Superior temporal gyrus (tissue), 1 donor: ENCODE measurements at regions not wholly inside any gene's neighbourhood (a gene's known extent, or its start where the extent isn't known, plus 50 kb on each side); places are given as distances from the start of the nearest gene placed in this dataset.

ENCODE experiments used
- DNase-seq: peaks from one replicate; pipeline ENCODE4 v3.0.0-alpha.2; 2016; ENCODE audit errors: extremely low spot score

GRCh38 chr16:5381481-5381880 lies 283.9 kb upstream of the EEF2KMT start:
- DNase-seq, result no peak

DNA sequence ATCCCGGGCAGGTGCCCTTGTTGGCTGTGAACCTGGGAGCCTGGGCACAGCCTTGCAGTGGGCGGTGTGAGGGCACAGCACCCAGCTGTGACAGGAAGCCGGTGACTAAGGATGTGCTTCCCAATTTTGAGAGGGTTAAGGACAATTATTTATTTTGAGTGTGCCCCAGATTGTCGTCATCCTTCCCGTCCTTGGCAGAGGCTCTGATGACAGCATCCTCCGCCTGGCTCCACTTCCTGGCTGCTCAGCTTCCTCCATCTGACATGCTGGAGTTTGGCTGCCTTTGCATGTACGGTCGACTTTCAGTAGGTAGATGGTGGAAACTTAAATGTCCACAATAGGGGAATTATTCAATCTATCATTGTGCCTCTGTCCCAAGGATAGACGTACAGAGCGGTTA lies 282.4 kb upstream of the EEF2KMT start:
- peak; percentile 28 for DNase-seq

GRCh38 chr16:5378531-5378930 lies 280.9 kb upstream of the EEF2KMT start:
- DNase-seq, result no peak

- no peak for DNase-seq
Observed at GRCh38 chr16:5377280-5377898, 279.8 kb upstream of the EEF2KMT start.

DNA sequence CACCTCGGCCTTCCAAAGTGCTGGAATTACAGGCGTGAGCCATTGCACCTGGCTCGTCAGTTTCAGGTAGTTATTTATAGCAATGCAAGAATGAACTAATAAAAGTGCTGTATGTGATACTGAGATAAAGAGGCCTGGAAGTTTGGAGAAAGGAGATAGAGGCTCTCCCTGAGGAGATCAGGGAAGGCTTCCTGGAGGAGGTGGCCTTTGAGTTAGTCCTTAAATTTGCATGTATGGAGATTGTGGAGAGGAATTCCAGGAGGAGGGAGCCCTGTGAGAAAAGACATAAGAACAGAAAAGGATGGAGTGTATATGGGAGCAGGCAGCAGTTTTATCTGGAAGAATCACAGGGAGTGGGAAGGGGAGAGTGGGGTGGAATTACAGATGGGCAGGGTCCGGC lies 276.6 kb upstream of the EEF2KMT start:
- DNase-seq, result no peak

- DNase-seq, result no peak
Observed at GRCh38 chr16:5367951-5368350, 270.4 kb upstream of the EEF2KMT start.

DNA sequence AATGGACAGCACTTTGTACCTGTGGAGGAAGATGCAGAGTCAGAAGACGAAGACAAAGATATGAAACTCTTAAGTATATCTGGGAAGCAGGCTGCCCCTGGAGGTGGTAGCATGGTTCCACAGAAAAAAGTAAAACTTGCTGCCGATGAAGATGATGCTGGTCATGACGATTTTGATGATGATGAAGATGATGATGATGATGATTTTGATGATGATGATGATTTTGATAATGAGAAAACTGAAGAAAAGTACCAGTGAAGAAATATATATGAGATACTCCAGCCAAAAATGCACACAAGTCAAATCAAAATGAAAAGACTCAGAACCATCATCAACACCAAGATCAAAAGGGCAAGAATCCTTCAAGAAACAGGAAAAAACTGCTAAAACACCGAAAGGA lies 268.5 kb upstream of the EEF2KMT start:
- no peak for DNase-seq

DNA sequence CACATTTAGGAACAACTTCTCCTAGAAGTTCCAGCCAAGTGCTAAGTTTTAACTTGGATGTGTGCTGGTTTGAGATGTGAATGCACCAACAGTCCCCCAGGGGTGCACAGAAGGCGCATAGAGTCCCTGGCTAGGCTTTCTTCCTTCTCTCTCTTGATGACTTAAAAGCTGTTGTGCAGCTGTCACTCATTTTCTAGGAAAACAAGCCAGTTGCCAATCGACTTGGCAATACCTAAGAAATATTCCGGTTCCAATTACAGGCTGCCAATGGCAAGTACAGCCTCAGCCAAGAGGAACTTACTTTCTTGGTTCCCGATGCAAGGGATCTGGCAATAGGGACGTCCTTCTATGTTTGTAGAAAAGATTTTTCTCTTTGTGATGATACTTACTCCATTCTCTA lies 266.6 kb upstream of the EEF2KMT start:
- no peak for DNase-seq

DNA sequence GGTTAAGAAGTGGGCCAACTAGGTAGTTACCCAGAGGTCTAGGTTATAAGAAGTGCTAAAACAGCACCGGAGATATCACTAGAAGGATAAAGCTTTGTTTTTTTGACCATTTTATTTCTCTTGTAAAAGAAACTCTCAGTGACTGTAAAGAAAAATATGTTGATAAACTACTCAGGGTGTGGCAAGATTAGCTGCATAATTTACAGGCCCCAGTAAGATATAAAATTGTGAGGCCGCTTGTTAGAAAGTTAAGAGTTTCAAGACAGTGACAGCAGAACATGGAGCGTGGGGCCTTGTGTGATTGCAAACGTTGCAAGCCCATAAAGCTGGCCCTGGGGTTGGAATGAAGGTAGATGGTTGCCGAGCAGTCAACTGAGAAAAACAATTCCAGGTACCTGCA lies 263.7 kb upstream of the EEF2KMT start:
- no peak for DNase-seq

- DNase-seq, result no peak
Observed at GRCh38 chr16:5354645-5355044, 257.1 kb upstream of the EEF2KMT start.

DNA sequence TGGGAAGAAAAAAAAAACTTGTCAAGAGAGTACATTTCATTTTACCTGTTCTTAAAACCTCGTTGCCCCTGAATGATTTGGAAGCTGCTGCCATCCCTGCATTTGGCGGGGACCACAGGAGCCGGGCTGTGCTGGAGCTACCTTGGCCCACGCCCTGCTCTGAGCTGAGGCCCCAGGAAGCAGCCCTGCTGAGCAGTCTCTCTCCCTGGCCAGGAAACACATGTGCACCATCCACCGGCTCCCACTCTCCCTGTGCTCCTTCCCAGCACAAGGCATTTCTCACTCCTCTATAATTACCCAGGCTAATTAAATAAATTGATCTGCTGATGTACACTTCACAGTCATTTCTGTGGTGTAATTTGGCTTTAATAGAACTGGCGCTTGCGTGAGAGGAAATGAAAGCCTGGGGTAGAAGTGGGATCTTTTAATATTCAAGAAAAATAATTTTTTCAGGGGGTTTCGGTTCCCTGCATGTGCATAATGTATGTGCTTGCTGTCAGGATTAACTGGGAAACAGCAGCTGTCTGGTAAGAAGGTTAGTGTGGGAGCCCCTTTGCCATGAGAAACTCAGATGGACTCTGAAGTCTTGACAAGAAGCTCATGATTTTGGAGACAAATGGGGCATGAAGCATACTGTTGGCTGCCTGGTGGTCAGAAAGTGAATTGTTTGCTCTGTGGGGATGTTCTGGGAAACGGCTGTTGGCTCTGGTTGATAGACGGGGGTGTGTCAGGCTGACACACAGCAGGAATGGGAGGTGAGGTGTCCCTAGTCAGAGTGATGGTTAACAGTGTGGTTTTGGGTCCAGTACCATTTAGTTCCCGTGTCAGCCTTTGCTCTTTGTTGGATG lies 252.3 kb upstream of the EEF2KMT start:
- no peak for DNase-seq

- no peak for DNase-seq
Observed at GRCh38 chr16:5349101-5349500, 251.5 kb upstream of the EEF2KMT start.

DNA sequence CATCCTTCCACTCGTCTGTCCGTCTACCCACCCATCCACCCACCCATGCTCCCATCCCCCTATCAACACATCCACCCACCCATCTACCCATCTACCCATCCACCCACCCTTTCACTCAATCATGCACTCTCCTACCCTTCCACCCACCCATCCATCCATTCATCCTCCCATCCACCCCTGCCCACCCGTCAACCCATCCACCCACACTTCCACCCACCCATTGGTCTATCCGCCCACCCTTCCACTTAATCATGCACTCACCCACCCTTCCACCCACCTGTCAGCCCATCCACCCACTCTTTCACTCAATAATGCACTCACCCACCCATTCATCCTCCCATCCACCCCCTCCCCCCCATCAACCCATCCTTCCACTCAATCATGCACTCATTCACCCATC lies 250.0 kb upstream of the EEF2KMT start:
- no peak for DNase-seq

GRCh38 chr16:5336941-5337340 lies 239.3 kb upstream of the EEF2KMT start:
- DNase-seq, result no peak

GRCh38 chr16:5333991-5334390 lies 236.4 kb upstream of the EEF2KMT start:
- no peak for DNase-seq

DNA sequence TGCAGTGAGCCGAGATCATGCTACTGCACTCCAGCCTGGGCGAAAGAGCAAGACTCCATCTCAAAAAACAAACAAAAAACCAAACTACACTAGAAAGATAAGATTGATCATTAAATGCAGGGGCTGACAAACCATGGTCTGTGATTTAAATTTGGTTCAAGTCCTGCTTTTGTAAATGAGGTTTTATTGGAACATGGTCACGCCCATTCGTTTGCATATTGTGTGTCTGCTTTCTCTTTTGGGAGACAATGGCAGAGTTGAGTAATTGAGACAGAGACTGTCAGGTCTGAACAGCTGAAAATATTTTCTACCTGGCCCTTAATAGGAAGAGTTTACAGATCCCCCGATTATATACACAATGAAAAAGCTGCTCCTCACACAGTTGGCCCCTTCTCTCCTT lies 235.5 kb upstream of the EEF2KMT start:
- no peak for DNase-seq

GRCh38 chr16:5330058-5330457 lies 232.5 kb upstream of the EEF2KMT start:
- no peak for DNase-seq

- no peak for DNase-seq
Observed at GRCh38 chr16:5328546-5328945, 231.0 kb upstream of the EEF2KMT start.

DNA sequence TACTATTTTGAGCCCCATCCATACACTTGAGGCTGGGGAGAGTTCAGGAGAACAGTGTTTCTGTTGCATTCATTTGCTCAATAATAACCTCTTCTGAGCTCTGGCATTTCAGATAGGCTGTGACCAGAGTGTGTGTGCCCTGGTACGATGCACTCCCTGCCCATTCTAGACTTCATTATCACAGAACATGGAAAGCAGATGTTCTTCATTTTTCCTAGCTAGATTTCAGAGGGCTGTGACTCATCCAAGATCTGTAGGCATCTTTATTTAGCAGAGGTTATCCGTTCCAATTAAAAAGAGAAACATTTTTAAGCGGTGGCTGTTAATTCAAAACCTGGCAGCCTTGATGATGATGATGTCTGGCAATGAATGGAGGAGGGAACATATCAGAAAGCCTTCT lies 228.8 kb upstream of the EEF2KMT start:
- no peak for DNase-seq

DNA sequence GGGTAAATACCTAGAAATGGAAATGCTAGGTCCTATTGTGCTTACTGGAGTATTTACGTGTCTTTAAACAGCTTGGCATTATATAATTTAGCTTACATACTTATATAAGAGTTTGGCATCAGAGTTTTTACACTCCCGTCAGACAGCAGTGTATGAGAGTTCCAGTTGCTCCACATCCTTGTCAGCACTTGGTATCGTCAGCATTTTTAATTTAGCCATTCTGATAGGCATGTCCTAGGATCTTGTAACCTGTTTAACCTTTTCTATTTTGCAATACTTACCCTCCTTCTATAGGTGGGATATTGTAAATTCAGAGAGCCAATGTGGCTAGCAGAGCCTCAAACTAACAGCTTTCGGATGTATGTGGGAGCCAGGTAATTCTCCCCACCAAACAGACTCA lies 228.3 kb upstream of the EEF2KMT start:
- DNase-seq, result no peak

GRCh38 chr16:5323284-5324141 lies 225.9 kb upstream of the EEF2KMT start:
- DNase-seq, result no peak

- no peak for DNase-seq
Observed at GRCh38 chr16:5321930-5322329, 224.3 kb upstream of the EEF2KMT start.

DNA sequence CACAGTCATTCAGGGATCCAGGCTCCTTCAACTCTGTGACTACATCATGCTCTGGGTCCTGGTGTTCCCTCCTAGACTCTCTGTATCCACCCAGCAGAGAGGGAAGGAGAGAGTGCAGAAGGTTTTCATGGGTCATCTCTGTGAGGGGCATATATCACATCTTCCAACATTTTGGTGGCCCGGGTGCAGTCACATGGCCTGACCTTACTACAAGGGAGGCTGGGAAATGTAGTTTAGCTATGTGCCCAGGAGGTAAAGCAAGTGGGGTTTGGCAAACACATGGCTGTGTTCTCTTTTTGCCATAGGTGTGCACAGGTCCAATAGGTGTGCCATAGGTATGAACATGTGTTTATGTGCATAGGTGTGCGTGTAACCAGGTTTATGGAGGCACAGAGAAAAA lies 222.2 kb upstream of the EEF2KMT start:
- DNase-seq, result no peak
